MM.1S (cell line): ENCODE measurements at regions not wholly inside any gene's neighbourhood (a gene's known extent, or its start where the extent isn't known, plus 50 kb on each side); places are given as distances from the start of the nearest gene placed in this dataset.

Experiments
- DNase-seq: peaks from one replicate; pipeline ENCODE4 v3.0.0-alpha.2; 2015
- H2AFZ ChIP-seq: fragments of 300-600 bp; sonication (generic); 2 replicates; pipeline ENCODE4 v1.6.0; 2016; ENCODE audit warnings: antibody characterized with exemption, low read length
- H3F3A ChIP-seq: fragments of 300-600 bp; sonication (generic); 2 replicates; pipeline ENCODE4 v1.6.1; 2016; ENCODE audit warnings: mild to moderate bottlenecking, antibody characterized with exemption, low read length, moderate library complexity, mixed read lengths; ENCODE audit not compliant: insufficient read depth
- H3K27ac ChIP-seq: fragments of 300-600 bp; sonication (generic); 2 replicates; pipeline ENCODE4 v1.5.1; 2016; ENCODE audit warnings: mild to moderate bottlenecking, low read length
- H3K27me3 ChIP-seq: fragments of 300-600 bp; sonication (generic); replicated peaks from 2 replicates; pipeline ENCODE4 v1.6.0; 2016; ENCODE audit warnings: low read length; ENCODE audit not compliant: insufficient read depth
- H3K36me3 ChIP-seq: fragments of 300-600 bp; sonication (generic); replicated peaks from 2 replicates; pipeline ENCODE4 v1.6.1; 2016; ENCODE audit warnings: mild to moderate bottlenecking, low read length, mixed read lengths; ENCODE audit not compliant: insufficient read depth
- H3K4me1 ChIP-seq: fragments of 300-600 bp; sonication (generic); 2 replicates; pipeline ENCODE4 v1.6.1; 2016; ENCODE audit warnings: low read length, mixed read lengths
- H3K4me2 ChIP-seq: fragments of 300-600 bp; sonication (generic); 2 replicates; pipeline ENCODE4 v1.6.0; 2016; ENCODE audit warnings: low read depth, low read length
- H3K4me3 ChIP-seq: fragments of 300-600 bp; sonication (generic); 2 replicates; pipeline ENCODE4 v1.5.1; 2016; ENCODE audit warnings: low read length, mixed read lengths
- H3K79me2 ChIP-seq: fragments of 300-600 bp; sonication (generic); 2 replicates; pipeline ENCODE4 v1.6.1; 2016; ENCODE audit warnings: mixed run types, low read length, mixed read lengths
- H3K9ac ChIP-seq: fragments of 300-600 bp; sonication (generic); 2 replicates; pipeline ENCODE4 v1.6.1; 2016; ENCODE audit warnings: low read length, mixed read lengths
- H3K9me2 ChIP-seq: fragments of 300-600 bp; sonication (generic); replicated peaks from 2 replicates; pipeline ENCODE4 v1.6.1; 2016; ENCODE audit warnings: mild to moderate bottlenecking, low read length, mixed read lengths; ENCODE audit not compliant: insufficient read depth
- H3K9me3 ChIP-seq: fragments of 300-600 bp; sonication (generic); replicated peaks from 2 replicates; pipeline ENCODE4 v1.6.1; 2016; ENCODE audit warnings: mild to moderate bottlenecking, low read length, mixed read lengths; ENCODE audit not compliant: insufficient read depth
- H4K20me1 ChIP-seq: fragments of 300-600 bp; sonication (generic); 2 replicates; pipeline ENCODE4 v1.6.1; 2016; ENCODE audit warnings: mild to moderate bottlenecking, low read length, moderate library complexity, mixed read lengths; ENCODE audit not compliant: insufficient read depth
- CTCF ChIP-seq: fragments of 300-600 bp; sonication (generic); IDR thresholded peaks from 2 replicates; pipeline ENCODE4 v1.5.1; 2016; ENCODE audit warnings: antibody characterized with exemption, low read length, mixed read lengths
- EZH2 ChIP-seq: fragments of 300-600 bp; sonication (generic); optimal IDR thresholded peaks from 2 replicates; pipeline ENCODE3; 2017; ENCODE audit warnings: low read depth, mild to moderate bottlenecking, antibody characterized with exemption, low read length, mixed read lengths
- EZH2phosphoT487 ChIP-seq: fragments of 300-600 bp; sonication (generic); IDR thresholded peaks from 2 replicates; pipeline ENCODE4 v1.6.1; 2018; ENCODE audit warnings: antibody characterized with exemption, low read length

GRCh38 chr21:22609802-22610201 is 1611.6 kb downstream of the NCAM2 start:
- no peaks in the 10 kb centered on the region for H3K9me2 ChIP-seq
- H3K4me1 ChIP-seq: no peaks in the 10 kb centered on the region
- H3K27me3 ChIP-seq: no peaks in the 10 kb centered on the region
- no peak for TF ChIP-seq EZH2
- TF ChIP-seq EZH2phosphoT487: no peak
- TF ChIP-seq CTCF: no peak
- no peak for DNase-seq
- H2AFZ ChIP-seq: no peak overlapping the region
- H3K9ac ChIP-seq: no peak overlapping the region
- no peaks in the 10 kb centered on the region for H4K20me1 ChIP-seq
- H3K4me3 ChIP-seq: no peak overlapping the region
- H3K9me3 ChIP-seq: no peaks in the 10 kb centered on the region
- no peak overlapping the region for H3K27ac ChIP-seq
- no peaks in the 10 kb centered on the region for H3K36me3 ChIP-seq
- no peaks in the 10 kb centered on the region for H3K79me2 ChIP-seq
- H3F3A ChIP-seq: no peaks in the 10 kb centered on the region
- H3K4me2 ChIP-seq: no peak overlapping the region

- H3K4me3 ChIP-seq: no peak overlapping the region
- H3K9me2 ChIP-seq: no peaks in the 10 kb centered on the region
- no peaks in the 10 kb centered on the region for H3K9me3 ChIP-seq
- no peak for TF ChIP-seq CTCF
- TF ChIP-seq EZH2: no peak
- no peak for TF ChIP-seq EZH2phosphoT487
- H3K79me2 ChIP-seq: no peaks in the 10 kb centered on the region
- H3K4me1 ChIP-seq: no peaks in the 10 kb centered on the region
- H3F3A ChIP-seq: no peaks in the 10 kb centered on the region
- no peak overlapping the region for H3K9ac ChIP-seq
- no peak overlapping the region for H2AFZ ChIP-seq
- no peak overlapping the region for H3K4me2 ChIP-seq
- H3K27ac ChIP-seq: no peak overlapping the region
- H4K20me1 ChIP-seq: no peaks in the 10 kb centered on the region
- DNase-seq: no peak
- no peaks in the 10 kb centered on the region for H3K36me3 ChIP-seq
- no peaks in the 10 kb centered on the region for H3K27me3 ChIP-seq
Observed at GRCh38 chr21:22627911-22628310, 1629.7 kb downstream of the NCAM2 start.

GRCh38 chr21:22630953-22631465 is 1632.8 kb downstream of the NCAM2 start:
- no peaks in the 10 kb centered on the region for H4K20me1 ChIP-seq
- TF ChIP-seq EZH2: no peak
- no peak for TF ChIP-seq EZH2phosphoT487
- H3K9me2 ChIP-seq: no peaks in the 10 kb centered on the region
- H3K9me3 ChIP-seq: no peaks in the 10 kb centered on the region
- no peak for DNase-seq
- no peak overlapping the region for H3K9ac ChIP-seq
- H3K36me3 ChIP-seq: no peaks in the 10 kb centered on the region
- no peak overlapping the region for H3K4me3 ChIP-seq
- H3K27ac ChIP-seq: no peak overlapping the region
- H3K4me1 ChIP-seq: no peaks in the 10 kb centered on the region
- H3K79me2 ChIP-seq: no peaks in the 10 kb centered on the region
- no peak overlapping the region for H3K4me2 ChIP-seq
- no peak overlapping the region for H2AFZ ChIP-seq
- no peaks in the 10 kb centered on the region for H3K27me3 ChIP-seq
- H3F3A ChIP-seq: no peaks in the 10 kb centered on the region

GRCh38 chr21:22632176-22632575 is 1634.0 kb downstream of the NCAM2 start:
- DNase-seq: no peak
- Histone ChIP-seq H3K9me2 (no peaks in the 10 kb centered on the region), H3K9ac (no peak overlapping the region), H3K9me3 (no peaks in the 10 kb centered on the region), H3K36me3 (no peaks in the 10 kb centered on the region), H3F3A (no peaks in the 10 kb centered on the region), H2AFZ (no peak overlapping the region), H3K4me2 (no peak overlapping the region), H3K4me1 (no peaks in the 10 kb centered on the region), H4K20me1 (no peaks in the 10 kb centered on the region), H3K27ac (no peak overlapping the region), H3K4me3 (no peak overlapping the region), H3K27me3 (no peaks in the 10 kb centered on the region), H3K79me2 (no peaks in the 10 kb centered on the region)
- TF ChIP-seq EZH2phosphoT487 (no peak), CTCF (no peak), EZH2 (no peak)
